GM23338 (cell line): ENCODE measurements at regions not wholly inside any gene's neighbourhood (a gene's known extent, or its start where the extent isn't known, plus 50 kb on each side); places are given as distances from the start of the nearest gene placed in this dataset.

Source experiments
- ATAC-seq: fragments of 200-7000 bp; cut with Tn5 transposase; 3 replicates; pipeline ENCODE4 v1.9.1; 2020
- DNase-seq: peaks from one replicate; pipeline ENCODE4 v3.0.0-alpha.2; 2015; ENCODE audit warnings: low spot score
- H2AFZ ChIP-seq: fragments of 200-600 bp; sonication (generic); 2 replicates; pipeline ENCODE4 v1.8.0; 2016; ENCODE audit warnings: antibody characterized with exemption, mild to moderate bottlenecking, moderate library complexity
- H3F3A ChIP-seq: fragments of 200-600 bp; sonication (generic); replicated peaks from 2 replicates; pipeline ENCODE4 v1.8.0; 2017; ENCODE audit warnings: antibody characterized with exemption, mixed run types, low read depth
- H3K27ac ChIP-seq: fragments of 200-600 bp; sonication (generic); 2 replicates; pipeline ENCODE4 v1.6.1; 2016; ENCODE audit warnings: low read depth
- H3K27me3 ChIP-seq: fragments of 200-600 bp; sonication (generic); 2 replicates; pipeline ENCODE4 v1.8.0; 2016; ENCODE audit warnings: mild to moderate bottlenecking, mixed run types, moderate library complexity; ENCODE audit not compliant: insufficient read depth
- H3K36me3 ChIP-seq: fragments of 200-600 bp; sonication (generic); 2 replicates; pipeline ENCODE4 v1.8.0; 2016; ENCODE audit warnings: mild to moderate bottlenecking; ENCODE audit not compliant: insufficient read depth
- H3K4me1 ChIP-seq: fragments of 200-600 bp; sonication (generic); 2 replicates; pipeline ENCODE4 v1.8.0; 2016; ENCODE audit warnings: mild to moderate bottlenecking, moderate library complexity; ENCODE audit not compliant: insufficient read depth
- H3K4me2 ChIP-seq: fragments of 200-600 bp; sonication (generic); 2 replicates; pipeline ENCODE4 v1.7.1; 2017; ENCODE audit warnings: mixed run types
- H3K4me3 ChIP-seq: fragments of 200-600 bp; sonication (generic); 2 replicates; pipeline ENCODE4 v1.6.1; 2016; ENCODE audit warnings: mixed run types
- H3K79me2 ChIP-seq: fragments of 200-600 bp; sonication (generic); replicated peaks from 2 replicates; pipeline ENCODE4 v1.8.0; 2017; ENCODE audit warnings: mild to moderate bottlenecking; ENCODE audit not compliant: insufficient read depth
- H3K9me2 ChIP-seq: fragments of 200-600 bp; sonication (generic); 2 replicates; pipeline ENCODE4 v1.8.0; 2017; ENCODE audit not compliant: insufficient read depth
- H4K20me1 ChIP-seq: fragments of 200-600 bp; sonication (generic); replicated peaks from 2 replicates; pipeline ENCODE4 v1.8.0; 2017; ENCODE audit warnings: mild to moderate bottlenecking; ENCODE audit not compliant: insufficient read depth
- H3K27ac Mint-ChIP-seq: 2 replicates; pipeline ENCODE4 v1.8.0; 2020; ENCODE audit warnings: inconsistent platforms, mild to moderate bottlenecking, moderate library complexity, mixed read lengths
- H3K27me3 Mint-ChIP-seq: 3 replicates; pipeline ENCODE4 v1.8.0; 2022; ENCODE audit warnings: low read depth, mild to moderate bottlenecking, moderate library complexity, mixed read lengths, inconsistent platforms; ENCODE audit not compliant: insufficient read depth, poor library complexity
- H3K36me3 Mint-ChIP-seq: 3 replicates; pipeline ENCODE4 v1.8.0; 2021; ENCODE audit warnings: low read depth, mild to moderate bottlenecking, inconsistent platforms, moderate library complexity, mixed read lengths
- H3K4me1 Mint-ChIP-seq: 3 replicates; pipeline ENCODE4 v1.8.0; 2020; ENCODE audit warnings: mild to moderate bottlenecking, inconsistent platforms, mixed read lengths
- H3K4me3 Mint-ChIP-seq: 3 replicates; pipeline ENCODE4 v1.8.0; 2021; ENCODE audit warnings: moderate library complexity, mild to moderate bottlenecking, inconsistent platforms, mixed read lengths
- H3K9me3 Mint-ChIP-seq: 3 replicates; pipeline ENCODE4 v1.8.0; 2020; ENCODE audit warnings: moderate library complexity, mild to moderate bottlenecking, inconsistent platforms, mixed read lengths
- CREB1 ChIP-seq: fragments of 250-450 bp; sonication (Bioruptor Pico); IDR thresholded peaks from 2 replicates; pipeline ENCODE4 v1.5.0; 2020; ENCODE audit warnings: low read depth, mild to moderate bottlenecking, moderate library complexity
- CTCF ChIP-seq, 2 experiments: fragments of 200-600 bp in 1 of 2; sonication (generic) in 1 of 2; conservative IDR thresholded peaks; 2 replicates each; pipeline versions ENCODE4 v1.5.1 to v1.6.1; 2016 to 2017; ENCODE audit warnings: antibody characterized with exemption in 2 of 2, low read depth in 2 of 2, mild to moderate bottlenecking in 2 of 2, moderate library complexity in 1 of 2
- ETS1 ChIP-seq: IDR thresholded peaks from 2 replicates; pipeline ENCODE4 v1.6.1; 2016; ENCODE audit warnings: antibody characterized with exemption
- EZH2 ChIP-seq: fragments of 200-600 bp; sonication (generic); IDR thresholded peaks from one replicate; pipeline ENCODE4 v1.8.0; 2017; ENCODE audit warnings: antibody characterized with exemption, mild to moderate bottlenecking, low read depth; ENCODE audit not compliant: unreplicated experiment
- EZH2phosphoT487 ChIP-seq: fragments of 200-600 bp; sonication (generic); IDR thresholded peaks from one replicate; pipeline ENCODE4 v1.8.1; 2018; ENCODE audit warnings: antibody characterized with exemption; ENCODE audit not compliant: unreplicated experiment
- JUNB ChIP-seq: IDR thresholded peaks from one replicate; pipeline ENCODE4 v1.6.1; 2016; ENCODE audit warnings: antibody characterized with exemption; ENCODE audit not compliant: unreplicated experiment
- NANOG ChIP-seq: IDR thresholded peaks from 2 replicates; pipeline ENCODE4 v1.6.1; 2016; ENCODE audit warnings: antibody characterized with exemption, borderline replicate concordance
- POLR2AphosphoS5 ChIP-seq: IDR thresholded peaks from 2 replicates; pipeline ENCODE4 v1.6.1; 2016; ENCODE audit warnings: antibody characterized with exemption, low read depth
- REST ChIP-seq: IDR thresholded peaks from one replicate; pipeline ENCODE4 v1.6.1; 2018; ENCODE audit warnings: antibody characterized with exemption; ENCODE audit not compliant: unreplicated experiment
- STAT1 ChIP-seq: IDR thresholded peaks from one replicate; pipeline ENCODE4 v1.6.1; 2016; ENCODE audit warnings: antibody characterized with exemption; ENCODE audit not compliant: unreplicated experiment
- ZNF114 ChIP-seq: fragments of 250-450 bp; sonication (Bioruptor Pico); IDR thresholded peaks from 2 replicates; pipeline ENCODE4 v1.5.0; 2020; ENCODE audit warnings: mild to moderate bottlenecking, moderate library complexity
- ZNF331 ChIP-seq: fragments of 250-450 bp; sonication (Bioruptor Pico); IDR thresholded peaks from 2 replicates; pipeline ENCODE4 v1.5.0; 2020; ENCODE audit warnings: low read depth, mild to moderate bottlenecking, moderate library complexity
- ZNF462 ChIP-seq: fragments of 250-450 bp; sonication (Bioruptor Pico); IDR thresholded peaks from 2 replicates; pipeline ENCODE4 v1.5.0; 2020; ENCODE audit warnings: mild to moderate bottlenecking, moderate library complexity

- TF ChIP-seq EZH2phosphoT487 (no peak), REST (no peak), CTCF (conservative IDR thresholded peaks at IDR 0.05; ENCODE audit: low read depth in 2 of 2) (no peak), JUNB (no peak), ETS1 (no peak), ZNF114 (CRISPR knock-in tag) (no peak), CREB1 (CRISPR knock-in tag) (no peak), ZNF462 (CRISPR knock-in tag) (no peak), POLR2AphosphoS5 (no peak), ZNF331 (CRISPR knock-in tag) (no peak), STAT1 (no peak), EZH2 (no peak), NANOG (no peak)
- H3K4me2 ChIP-seq = no peak overlapping the region
- no peaks in the 10 kb centered on the region for H3K4me1 ChIP-seq
- no peaks in the 10 kb centered on the region for H3F3A ChIP-seq
- H2AFZ ChIP-seq = no peak overlapping the region
- Mint-ChIP-seq H3K27ac (no peak overlapping the region), H3K9me3 (no peaks in the 10 kb centered on the region; the same call in 2 of the 3 replicates), H3K4me3 (no peak overlapping the region), H3K27me3 (no peaks in the 10 kb centered on the region), H3K36me3 (no peaks in the 10 kb centered on the region), H3K4me1 (no peaks in the 10 kb centered on the region)
- no peaks in the 10 kb centered on the region for H3K27me3 ChIP-seq
- ATAC-seq (no peak), DNase-seq (no peak)
- H3K4me3 ChIP-seq = no peak overlapping the region
- H3K79me2 ChIP-seq = no peaks in the 10 kb centered on the region
- peaks cover 7% of the 10 kb centered on the region; the same call in 1 of the 2 replicates for H3K9me2 ChIP-seq
- no peaks in the 10 kb centered on the region for H3K36me3 ChIP-seq
- H4K20me1 ChIP-seq = no peaks in the 10 kb centered on the region
- H3K27ac ChIP-seq = no peak overlapping the region
These were observed 2178.2 kb downstream of the ARAP2 start for GRCh38 chr4:34066126-34066525.
